ENCODE measurements at regions not wholly inside any gene's neighbourhood (a gene's known extent, or its start where the extent isn't known, plus 50 kb on each side); places are given as distances from the start of the nearest gene placed in this dataset.
"Not testable (repeated sequence)": the region's sequence is repeated elsewhere in the genome, so short reads cannot be mapped to it uniquely, and the experiment has no call there.

DNA sequence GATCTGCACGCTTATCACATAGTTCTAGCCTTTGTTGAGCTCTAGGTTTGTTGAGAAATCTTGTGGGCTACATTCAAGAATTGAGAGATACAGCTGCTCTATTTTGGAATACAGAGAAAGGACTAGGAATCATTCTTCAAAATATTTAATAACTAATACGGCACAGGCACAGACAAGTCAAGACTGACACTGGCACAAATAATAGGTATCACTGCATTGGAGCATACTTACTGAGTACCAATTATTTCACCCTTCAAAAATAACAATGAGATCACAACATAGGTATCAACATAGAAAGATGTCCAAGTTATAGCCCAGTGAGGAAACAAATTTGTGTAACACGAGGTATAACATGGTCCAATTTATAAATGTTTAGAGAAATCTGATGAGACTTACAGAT lies 133.7 kb upstream of the TSC22D2 start:
- DNase-seq (ENCODE audit: extremely low read depth in 1 of 11, low read depth in 9 of 11, low spot score in 4 of 11): no peak

DNA sequence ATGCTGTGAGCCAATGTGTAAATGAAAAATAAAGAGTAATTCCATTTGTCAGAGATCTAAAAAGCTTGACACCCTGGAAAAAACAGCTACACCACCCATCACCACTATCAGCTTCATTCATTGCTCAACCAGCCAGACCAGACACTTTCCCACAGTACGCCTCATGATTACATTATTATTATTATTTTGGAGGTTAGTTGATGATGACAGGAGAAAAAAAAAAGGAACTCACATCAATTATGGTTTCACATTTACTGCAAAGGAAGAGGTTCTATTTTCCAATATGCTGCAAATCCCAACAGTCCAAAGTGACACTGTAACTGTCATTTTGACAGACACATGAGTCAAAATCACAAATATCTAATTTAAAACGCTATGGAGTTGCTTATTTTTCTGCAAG lies 134.7 kb upstream of the TSC22D2 start:
- DNase-seq (ENCODE audit: extremely low read depth in 1 of 11, low read depth in 9 of 11, low spot score in 4 of 11): no peak

DNA sequence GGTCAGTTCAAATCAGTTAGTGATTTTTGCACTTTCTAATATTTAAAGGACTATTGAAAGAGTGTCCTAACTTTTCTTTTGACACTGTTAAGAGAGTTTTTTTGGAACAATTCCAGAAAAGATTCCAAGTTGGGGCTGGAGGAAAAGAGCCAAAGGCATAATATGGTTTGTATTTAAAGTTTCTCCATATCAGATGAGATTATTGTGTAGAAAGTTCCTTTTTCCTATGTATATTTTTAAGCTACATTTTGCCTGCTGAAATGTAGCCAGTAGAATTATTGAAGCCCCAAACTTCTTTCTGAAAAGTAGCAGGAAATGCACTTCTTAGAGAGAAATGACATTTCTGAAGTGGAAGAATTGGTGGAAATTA lies 136.5 kb upstream of the TSC22D2 start:
- DNase-seq (ENCODE audit: extremely low read depth in 1 of 11, low read depth in 9 of 11, low spot score in 4 of 11): no peak

DNA sequence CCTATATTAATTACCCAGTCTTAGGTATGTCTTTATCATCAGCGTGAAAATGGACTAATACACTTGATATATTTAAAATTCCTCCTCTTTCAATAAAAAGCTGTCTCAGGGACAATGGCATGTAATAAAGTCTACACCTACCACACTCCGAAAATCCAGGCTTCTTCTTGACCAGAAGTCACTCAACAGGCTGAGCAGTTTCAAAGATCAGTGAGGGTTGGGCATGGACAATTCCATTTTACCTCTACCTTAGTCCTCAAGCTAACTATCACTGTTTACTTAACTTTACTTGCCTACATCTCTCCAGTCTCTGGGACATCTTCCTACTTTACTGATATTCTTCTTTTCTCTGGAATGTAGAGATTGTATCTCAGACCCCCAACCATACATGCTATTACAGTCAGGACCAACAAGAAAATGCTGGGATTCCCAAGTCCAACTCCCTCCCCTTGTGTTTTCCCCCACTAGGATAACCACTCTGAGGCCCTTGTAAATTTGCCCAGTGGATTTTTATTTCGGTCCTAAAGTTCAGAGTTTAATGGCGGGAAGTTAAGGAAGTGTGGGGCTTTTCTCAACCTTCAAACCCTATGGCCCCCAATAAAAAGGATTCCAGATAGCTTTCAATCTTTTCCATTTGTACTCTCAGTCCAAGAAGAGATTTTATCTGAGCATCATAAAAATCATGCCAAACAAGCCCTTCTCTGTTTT lies 137.1 kb upstream of the TSC22D2 start:
- DNase-seq (ENCODE audit: extremely low read depth in 1 of 11, low read depth in 9 of 11, low spot score in 4 of 11): no peak

DNA sequence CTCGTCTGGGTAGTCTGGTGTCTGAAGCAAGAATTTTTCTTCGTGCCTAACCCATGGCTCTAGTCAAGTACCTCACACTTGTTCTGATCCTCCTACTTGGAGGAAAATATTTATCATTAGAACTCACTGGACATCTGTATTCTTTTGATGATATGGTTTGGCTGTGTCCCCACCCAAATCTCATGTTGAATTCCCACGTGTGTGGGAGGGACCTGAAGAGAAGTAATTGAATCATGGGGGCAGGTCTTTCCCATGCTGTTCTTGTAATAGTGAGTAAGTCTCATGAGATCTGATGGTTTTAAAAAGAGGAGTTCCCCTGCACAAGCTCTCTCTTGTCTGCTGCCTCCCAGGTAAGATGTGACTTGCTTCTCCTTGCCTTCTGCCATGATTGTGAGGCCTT lies 137.7 kb upstream of the TSC22D2 start:
- DNase-seq (ENCODE audit: extremely low read depth in 1 of 11, low read depth in 9 of 11, low spot score in 4 of 11): not testable (repeated sequence)

DNA sequence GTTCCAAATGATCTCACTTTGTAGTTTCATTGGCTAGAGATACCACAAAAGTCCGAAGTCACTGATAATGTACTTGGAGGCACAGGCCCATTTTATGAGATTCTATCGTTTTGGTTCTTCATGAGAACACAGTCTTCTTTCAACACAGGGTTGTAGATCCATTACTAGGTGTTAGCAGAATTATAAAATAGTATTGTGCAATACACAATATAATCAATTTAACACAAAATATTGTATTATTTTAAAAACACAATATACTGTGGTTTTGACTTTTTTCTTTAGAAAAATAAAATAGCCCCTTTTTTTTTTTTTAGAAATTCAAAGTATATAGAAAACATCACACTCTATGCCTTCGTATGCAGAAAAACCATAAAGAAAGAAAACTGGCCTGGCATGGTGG lies 138.6 kb upstream of the TSC22D2 start:
- no peak for DNase-seq (ENCODE audit: extremely low read depth in 1 of 11, low read depth in 9 of 11, low spot score in 4 of 11)

DNA sequence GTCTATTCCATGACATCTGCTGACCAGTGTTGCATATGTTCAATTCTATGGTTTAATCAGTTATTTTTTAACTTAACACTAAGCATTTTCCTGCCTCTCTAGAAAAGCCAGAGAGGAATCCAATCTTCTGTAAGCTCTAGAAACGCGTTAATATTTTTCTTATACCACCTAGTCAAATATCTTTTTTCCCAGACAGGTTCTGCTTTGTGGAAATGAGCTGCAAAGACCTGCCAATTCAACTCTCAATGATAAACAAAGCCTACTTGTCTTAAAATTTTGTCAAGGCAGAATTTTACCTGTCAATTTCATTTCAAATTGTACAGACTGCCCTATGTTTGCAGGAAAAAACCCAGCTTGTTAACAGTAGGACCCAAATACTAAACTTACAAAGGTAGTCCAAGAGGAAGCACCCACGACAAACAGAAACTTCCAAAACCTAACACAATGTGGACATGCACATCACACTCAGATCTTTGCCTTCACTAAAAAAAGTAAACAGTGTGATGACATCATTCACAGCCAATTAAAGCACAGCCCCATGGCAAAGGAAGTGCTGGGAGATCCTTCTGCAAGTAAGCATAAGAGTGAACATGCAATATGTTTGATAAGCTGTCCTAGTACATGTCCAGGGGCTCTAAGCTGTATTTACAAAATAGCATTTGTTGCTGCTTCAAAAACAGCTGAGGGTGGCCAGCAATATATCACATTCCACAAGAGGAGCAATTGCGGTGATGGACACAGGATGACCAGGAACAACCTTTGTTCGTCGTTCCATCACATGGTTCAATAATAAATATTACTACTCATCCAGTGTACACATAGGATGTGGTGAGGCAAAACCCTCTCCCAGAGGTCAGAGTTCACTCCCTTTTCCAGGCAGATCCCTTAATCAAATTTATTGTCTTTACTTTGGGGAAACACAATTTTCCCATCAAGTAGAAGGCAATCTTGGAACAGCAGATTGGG lies 139.4 kb upstream of the TSC22D2 start:
- peak in 8 of 11 donors; percentile 48 to 75 (median 63) for DNase-seq (ENCODE audit: extremely low read depth in 1 of 11, low read depth in 9 of 11, low spot score in 4 of 11)

DNA sequence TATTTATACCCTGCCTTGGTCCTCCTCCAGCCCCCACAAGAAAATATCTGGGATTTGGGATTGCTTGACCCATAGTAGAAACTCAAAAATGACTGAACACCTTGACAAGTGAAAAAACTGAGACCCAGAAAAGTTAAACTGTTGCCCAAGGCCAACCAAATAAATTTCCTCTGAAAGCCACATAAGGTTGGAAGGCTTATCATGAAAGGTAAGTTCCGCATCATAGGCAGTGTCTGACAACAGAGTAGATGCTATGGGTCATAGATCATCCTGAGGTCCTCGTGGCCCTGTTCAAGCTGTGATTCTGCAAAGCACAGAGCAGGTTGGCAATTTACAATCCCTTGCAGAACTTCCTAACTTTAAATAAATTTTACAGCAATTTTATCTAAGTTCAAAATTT lies 140.8 kb upstream of the TSC22D2 start:
- DNase-seq (ENCODE audit: extremely low read depth in 1 of 11, low read depth in 9 of 11, low spot score in 4 of 11): no peak

DNA sequence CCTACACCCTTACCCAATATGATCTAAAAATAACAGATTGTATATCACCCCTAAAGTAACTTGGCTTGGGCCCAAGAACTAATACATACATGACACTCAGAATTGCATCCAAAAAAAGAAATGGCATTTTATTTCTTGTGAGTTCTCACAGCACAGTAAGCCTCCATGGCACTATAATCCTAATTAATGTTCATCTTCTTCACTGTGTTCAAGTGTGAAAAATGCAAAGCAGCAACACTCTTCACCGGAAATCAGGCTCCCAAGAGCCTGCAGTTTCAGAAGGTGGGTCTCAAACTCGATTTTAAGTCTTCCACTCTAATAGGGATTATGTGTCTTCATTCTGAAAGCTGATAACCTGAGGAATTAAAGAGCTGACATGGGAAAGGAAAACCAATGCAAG lies 142.8 kb upstream of the TSC22D2 start:
- no peak for DNase-seq (ENCODE audit: extremely low read depth in 1 of 11, low read depth in 9 of 11, low spot score in 4 of 11)

DNA sequence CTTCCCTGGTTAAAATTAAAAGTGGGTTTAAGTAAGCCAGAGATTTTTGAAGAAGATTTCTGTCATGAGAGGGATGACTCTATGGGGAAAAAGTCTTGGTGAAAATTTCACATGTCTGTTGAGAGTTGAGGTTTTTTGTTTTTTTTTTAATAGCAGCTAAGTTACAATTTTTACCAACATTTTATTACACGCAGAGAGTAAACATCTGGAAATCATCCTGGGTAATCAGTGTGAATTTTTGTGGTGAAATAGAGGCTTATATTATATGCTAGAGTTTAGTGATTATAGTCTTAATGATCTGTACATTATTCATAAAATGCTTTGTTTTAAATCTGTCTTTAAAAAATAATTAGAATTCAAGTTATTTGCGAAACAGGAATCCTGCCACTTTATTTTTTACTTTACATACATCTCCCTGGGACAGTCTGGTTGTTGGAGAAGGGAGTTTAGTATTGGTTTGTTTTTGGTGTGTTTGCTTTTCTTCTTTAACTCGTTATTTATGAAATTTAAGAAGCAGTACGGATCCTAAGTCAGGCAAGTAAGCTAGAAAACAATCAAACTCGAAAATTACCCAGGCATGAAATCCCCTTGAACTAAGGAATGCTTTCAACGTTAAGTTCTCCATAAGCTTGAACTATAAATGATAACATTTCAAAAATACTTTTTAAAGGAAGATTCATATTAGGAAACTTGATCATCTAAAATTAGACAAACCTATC lies 143.4 kb upstream of the TSC22D2 start:
- no peak for DNase-seq (ENCODE audit: extremely low read depth in 1 of 11, low read depth in 9 of 11, low spot score in 4 of 11)

DNA sequence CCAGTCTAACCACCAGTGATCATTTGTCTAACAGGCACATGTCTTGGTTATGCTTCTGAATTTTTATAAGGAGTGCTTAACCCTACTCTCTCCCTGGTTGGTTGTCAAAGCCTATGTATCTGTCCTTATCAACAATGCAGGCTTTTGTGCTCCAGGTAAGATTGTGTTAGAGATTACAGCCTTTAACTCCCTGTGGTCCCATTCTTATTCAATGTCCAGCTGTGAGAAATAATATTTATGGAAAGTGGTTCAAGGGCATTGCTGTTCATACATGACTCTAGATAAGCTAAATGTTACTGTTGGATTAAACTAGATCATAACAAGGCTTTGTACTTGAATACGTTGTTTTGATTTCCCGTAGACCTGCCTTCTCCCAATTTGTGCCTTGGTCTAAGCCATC lies 146.1 kb upstream of the TSC22D2 start:
- no peak for DNase-seq (ENCODE audit: extremely low read depth in 1 of 11, low read depth in 9 of 11, low spot score in 4 of 11)

DNA sequence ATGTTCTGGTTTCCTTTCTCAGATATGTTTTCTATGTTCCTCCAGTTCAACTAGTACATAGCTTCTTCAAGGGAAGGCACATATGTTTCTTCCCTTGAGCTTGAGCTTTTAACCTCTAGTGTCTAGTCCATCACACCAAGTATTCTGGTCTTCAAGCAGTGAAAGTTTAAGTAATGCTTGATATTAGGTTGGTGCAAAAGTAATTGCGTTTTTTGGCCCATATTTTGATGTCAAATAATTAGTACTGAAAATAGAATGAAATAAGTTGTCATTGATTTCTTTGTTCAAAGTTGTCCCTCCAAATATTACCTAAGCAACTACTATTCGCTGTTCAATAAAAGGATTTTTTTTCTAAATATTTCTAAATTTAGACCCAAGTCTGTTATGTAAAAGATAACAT lies 146.7 kb upstream of the TSC22D2 start:
- no peak for DNase-seq (ENCODE audit: extremely low read depth in 1 of 11, low read depth in 9 of 11, low spot score in 4 of 11)

DNA sequence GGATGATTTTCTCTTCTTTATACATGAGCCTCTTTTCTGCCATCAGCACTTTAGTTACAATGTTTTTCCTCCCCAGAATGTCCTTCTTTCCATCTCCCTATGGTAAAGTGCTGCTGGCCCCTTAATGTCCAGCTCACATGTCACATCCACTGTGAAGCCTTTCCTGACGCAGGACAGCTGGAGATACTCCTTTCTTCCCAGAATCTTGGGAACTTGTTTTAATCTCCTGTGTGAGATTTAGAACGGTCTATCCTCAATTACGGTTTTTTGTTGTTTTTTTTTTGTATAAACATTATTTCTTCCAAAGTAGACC lies 147.7 kb upstream of the TSC22D2 start:
- DNase-seq (ENCODE audit: extremely low read depth in 1 of 11, low read depth in 9 of 11, low spot score in 4 of 11): peak in 2 of 11 donors; percentile 51 to 56

DNA sequence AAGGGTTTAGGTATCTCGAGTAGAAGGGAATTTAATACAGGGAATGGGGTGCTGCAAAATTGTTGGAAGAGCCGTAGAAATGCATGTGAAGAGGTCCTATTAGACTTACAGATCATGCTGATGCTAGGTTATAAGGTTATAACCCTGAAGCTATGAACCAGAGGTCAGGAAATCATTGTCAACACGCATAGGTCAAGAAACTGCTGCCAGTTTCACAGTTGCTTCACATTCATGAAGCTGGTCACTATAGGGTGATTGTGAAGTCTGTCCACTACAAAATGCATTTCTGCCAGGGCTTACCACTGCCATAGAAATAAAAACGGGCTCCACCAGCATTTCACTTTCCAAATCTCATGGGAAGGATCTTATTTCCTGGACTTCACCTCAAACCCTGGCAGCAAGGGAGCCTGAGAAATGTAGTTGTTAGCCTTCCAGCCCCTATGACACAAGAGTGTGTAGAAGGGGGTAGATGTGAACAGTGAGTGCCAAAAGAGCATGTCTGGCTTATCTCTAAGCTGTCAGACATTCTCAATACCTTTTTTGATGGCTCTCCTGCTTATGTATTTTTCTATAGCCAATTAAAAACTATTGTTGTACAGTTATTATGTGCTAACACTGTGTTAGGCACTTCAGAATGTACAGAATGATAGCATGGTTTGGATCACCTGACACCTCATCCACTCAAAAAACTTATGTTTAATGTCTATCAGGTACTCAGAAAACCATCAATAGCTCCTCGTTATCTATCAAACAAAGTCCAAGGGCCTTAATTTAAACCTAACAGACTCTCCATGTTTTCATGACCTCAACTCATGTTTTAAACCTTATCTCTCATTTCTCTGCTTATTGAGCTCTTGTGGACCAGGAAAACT lies 148.3 kb upstream of the TSC22D2 start:
- DNase-seq (ENCODE audit: extremely low read depth in 1 of 11, low read depth in 9 of 11, low spot score in 4 of 11): no peak

DNA sequence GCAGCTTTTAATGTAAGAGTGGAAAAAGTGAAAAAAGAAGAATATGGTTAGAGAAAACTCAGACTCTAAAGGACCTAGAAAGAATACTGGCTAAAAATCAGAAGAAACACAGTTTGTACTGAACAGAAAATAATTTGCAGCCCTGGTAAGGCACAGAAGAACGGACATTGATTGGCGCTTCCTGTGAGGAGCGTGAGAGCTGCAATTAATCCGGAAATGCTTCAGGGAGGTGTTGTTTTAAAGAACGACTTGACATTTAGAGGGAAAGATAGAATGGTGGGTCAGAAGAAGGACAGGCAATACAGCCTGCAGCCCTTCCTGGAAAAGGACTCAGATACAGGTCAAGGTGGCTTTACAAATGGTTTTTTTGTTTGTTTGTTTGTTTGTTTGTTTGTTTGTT lies 151.3 kb upstream of the TSC22D2 start:
- no peak for DNase-seq (ENCODE audit: extremely low read depth in 1 of 11, low read depth in 9 of 11, low spot score in 4 of 11)

DNA sequence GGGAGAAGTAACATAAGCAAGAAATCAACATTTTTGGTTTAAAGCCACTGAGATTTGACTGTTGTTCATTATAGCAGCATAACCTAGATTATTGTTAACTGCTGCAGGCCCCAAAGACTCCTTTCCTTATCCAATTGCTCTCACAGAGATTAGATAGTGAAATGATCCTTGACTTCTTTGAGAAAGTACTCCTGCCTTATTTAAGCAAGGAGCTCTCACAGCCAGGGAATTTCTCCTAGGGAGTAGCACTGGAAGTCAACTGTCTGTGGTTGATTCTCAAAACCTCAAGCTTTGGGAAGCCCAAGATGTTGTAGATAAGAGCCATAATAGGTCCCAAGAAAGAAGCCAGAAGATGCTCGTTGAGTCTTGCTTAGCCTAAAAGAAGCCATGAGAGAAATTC lies 151.8 kb upstream of the TSC22D2 start:
- DNase-seq (ENCODE audit: extremely low read depth in 1 of 11, low read depth in 9 of 11, low spot score in 4 of 11): no peak

DNA sequence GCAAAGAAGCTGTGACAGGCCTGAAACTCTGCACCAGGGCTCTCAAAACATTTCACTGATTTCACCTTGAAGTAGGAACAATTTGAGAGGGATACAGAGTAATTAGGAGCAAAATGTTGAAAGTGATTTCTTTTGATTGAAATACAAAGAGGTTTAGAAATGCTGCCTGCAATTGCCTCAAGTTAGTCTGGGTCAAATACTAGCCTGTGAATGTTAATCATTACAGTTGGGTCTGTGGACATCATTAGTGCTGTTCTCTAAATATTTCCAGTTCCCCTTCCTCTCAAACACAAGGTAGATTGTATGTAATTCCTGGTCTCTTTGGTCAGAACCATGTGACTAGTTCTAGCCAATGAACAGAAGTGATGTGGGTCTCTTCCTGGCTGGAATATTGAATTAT lies 152.3 kb upstream of the TSC22D2 start:
- no peak for DNase-seq (ENCODE audit: extremely low read depth in 1 of 11, low read depth in 9 of 11, low spot score in 4 of 11)

DNA sequence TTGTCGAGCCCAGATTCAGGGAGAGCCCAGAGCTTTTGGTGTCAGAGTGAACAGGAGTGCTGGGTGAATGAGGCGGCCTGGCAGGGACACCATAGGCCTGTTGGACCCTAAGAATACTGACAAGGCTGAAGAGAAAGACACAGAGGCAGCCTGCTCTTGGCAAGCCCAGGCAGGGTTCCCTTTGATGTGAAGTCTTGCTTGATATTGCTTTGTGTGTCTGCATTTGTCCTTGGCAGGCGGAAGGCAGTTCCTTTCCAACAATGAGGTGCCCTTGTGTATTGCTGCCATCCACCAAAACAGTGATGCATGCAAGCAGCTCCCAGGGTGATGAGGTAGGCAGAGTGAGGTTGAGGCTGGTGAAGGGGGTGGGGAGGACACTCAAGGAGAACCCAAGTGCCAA lies 152.7 kb upstream of the TSC22D2 start:
- DNase-seq (ENCODE audit: extremely low read depth in 1 of 11, low read depth in 9 of 11, low spot score in 4 of 11): no peak

DNA sequence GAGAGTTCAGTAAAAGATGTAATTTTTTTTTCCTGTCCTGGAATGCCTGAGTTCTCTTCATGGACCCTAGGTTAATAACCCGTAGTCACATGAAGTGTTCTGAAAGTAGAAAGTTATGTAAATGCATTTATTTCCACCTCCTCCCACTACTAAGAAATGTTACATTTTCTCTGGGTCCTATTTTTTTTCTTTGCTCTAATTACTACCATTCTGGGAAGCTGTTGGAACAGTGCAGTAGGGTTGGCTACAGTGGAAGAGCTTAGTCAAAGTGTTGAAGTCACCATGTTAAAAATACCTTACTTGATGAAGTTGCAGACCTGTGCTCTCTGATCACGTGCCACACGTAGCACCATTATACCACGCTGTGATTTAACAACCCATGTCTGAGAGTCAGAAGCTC lies 153.8 kb upstream of the TSC22D2 start:
- DNase-seq (ENCODE audit: extremely low read depth in 1 of 11, low read depth in 9 of 11, low spot score in 4 of 11): no peak

Data from renal cortex interstitium (tissue), 11 donors.